GM23338 (cell line): ENCODE measurements at regions not wholly inside any gene's neighbourhood (a gene's known extent, or its start where the extent isn't known, plus 50 kb on each side); places are given as distances from the start of the nearest gene placed in this dataset.
A peak's percentile ranks its signal among the peaks of the same experiment; 100 is the strongest.

Experiments used
- ATAC-seq: fragments of 200-7000 bp; cut with Tn5 transposase; 3 replicates; pipeline ENCODE4 v1.9.1; 2020
- DNase-seq: peaks from one replicate; pipeline ENCODE4 v3.0.0-alpha.2; 2015; ENCODE audit warnings: low spot score
- H2AFZ ChIP-seq: fragments of 200-600 bp; sonication (generic); 2 replicates; pipeline ENCODE4 v1.8.0; 2016; ENCODE audit warnings: antibody characterized with exemption, mild to moderate bottlenecking, moderate library complexity
- H3F3A ChIP-seq: fragments of 200-600 bp; sonication (generic); replicated peaks from 2 replicates; pipeline ENCODE4 v1.8.0; 2017; ENCODE audit warnings: antibody characterized with exemption, mixed run types, low read depth
- H3K27ac ChIP-seq: fragments of 200-600 bp; sonication (generic); 2 replicates; pipeline ENCODE4 v1.6.1; 2016; ENCODE audit warnings: low read depth
- H3K27me3 ChIP-seq: fragments of 200-600 bp; sonication (generic); 2 replicates; pipeline ENCODE4 v1.8.0; 2016; ENCODE audit warnings: mild to moderate bottlenecking, mixed run types, moderate library complexity; ENCODE audit not compliant: insufficient read depth
- H3K36me3 ChIP-seq: fragments of 200-600 bp; sonication (generic); 2 replicates; pipeline ENCODE4 v1.8.0; 2016; ENCODE audit warnings: mild to moderate bottlenecking; ENCODE audit not compliant: insufficient read depth
- H3K4me1 ChIP-seq: fragments of 200-600 bp; sonication (generic); 2 replicates; pipeline ENCODE4 v1.8.0; 2016; ENCODE audit warnings: mild to moderate bottlenecking, moderate library complexity; ENCODE audit not compliant: insufficient read depth
- H3K4me2 ChIP-seq: fragments of 200-600 bp; sonication (generic); 2 replicates; pipeline ENCODE4 v1.7.1; 2017; ENCODE audit warnings: mixed run types
- H3K4me3 ChIP-seq: fragments of 200-600 bp; sonication (generic); 2 replicates; pipeline ENCODE4 v1.6.1; 2016; ENCODE audit warnings: mixed run types
- H3K79me2 ChIP-seq: fragments of 200-600 bp; sonication (generic); replicated peaks from 2 replicates; pipeline ENCODE4 v1.8.0; 2017; ENCODE audit warnings: mild to moderate bottlenecking; ENCODE audit not compliant: insufficient read depth
- H3K9me2 ChIP-seq: fragments of 200-600 bp; sonication (generic); 2 replicates; pipeline ENCODE4 v1.8.0; 2017; ENCODE audit not compliant: insufficient read depth
- H4K20me1 ChIP-seq: fragments of 200-600 bp; sonication (generic); replicated peaks from 2 replicates; pipeline ENCODE4 v1.8.0; 2017; ENCODE audit warnings: mild to moderate bottlenecking; ENCODE audit not compliant: insufficient read depth
- H3K27ac Mint-ChIP-seq: 2 replicates; pipeline ENCODE4 v1.8.0; 2020; ENCODE audit warnings: inconsistent platforms, mild to moderate bottlenecking, moderate library complexity, mixed read lengths
- H3K27me3 Mint-ChIP-seq: 3 replicates; pipeline ENCODE4 v1.8.0; 2022; ENCODE audit warnings: low read depth, mild to moderate bottlenecking, moderate library complexity, mixed read lengths, inconsistent platforms; ENCODE audit not compliant: insufficient read depth, poor library complexity
- H3K36me3 Mint-ChIP-seq: 3 replicates; pipeline ENCODE4 v1.8.0; 2021; ENCODE audit warnings: low read depth, mild to moderate bottlenecking, inconsistent platforms, moderate library complexity, mixed read lengths
- H3K4me1 Mint-ChIP-seq: 3 replicates; pipeline ENCODE4 v1.8.0; 2020; ENCODE audit warnings: mild to moderate bottlenecking, inconsistent platforms, mixed read lengths
- H3K4me3 Mint-ChIP-seq: 3 replicates; pipeline ENCODE4 v1.8.0; 2021; ENCODE audit warnings: moderate library complexity, mild to moderate bottlenecking, inconsistent platforms, mixed read lengths
- H3K9me3 Mint-ChIP-seq: 3 replicates; pipeline ENCODE4 v1.8.0; 2020; ENCODE audit warnings: moderate library complexity, mild to moderate bottlenecking, inconsistent platforms, mixed read lengths
- ETS1 ChIP-seq: IDR thresholded peaks from 2 replicates; pipeline ENCODE4 v1.6.1; 2016; ENCODE audit warnings: antibody characterized with exemption
- EZH2 ChIP-seq: fragments of 200-600 bp; sonication (generic); IDR thresholded peaks from one replicate; pipeline ENCODE4 v1.8.0; 2017; ENCODE audit warnings: antibody characterized with exemption, mild to moderate bottlenecking, low read depth; ENCODE audit not compliant: unreplicated experiment
- EZH2phosphoT487 ChIP-seq: fragments of 200-600 bp; sonication (generic); IDR thresholded peaks from one replicate; pipeline ENCODE4 v1.8.1; 2018; ENCODE audit warnings: antibody characterized with exemption; ENCODE audit not compliant: unreplicated experiment
- JUNB ChIP-seq: IDR thresholded peaks from one replicate; pipeline ENCODE4 v1.6.1; 2016; ENCODE audit warnings: antibody characterized with exemption; ENCODE audit not compliant: unreplicated experiment
- POLR2AphosphoS5 ChIP-seq: IDR thresholded peaks from 2 replicates; pipeline ENCODE4 v1.6.1; 2016; ENCODE audit warnings: antibody characterized with exemption, low read depth
- REST ChIP-seq: IDR thresholded peaks from one replicate; pipeline ENCODE4 v1.6.1; 2018; ENCODE audit warnings: antibody characterized with exemption; ENCODE audit not compliant: unreplicated experiment
- STAT1 ChIP-seq: IDR thresholded peaks from one replicate; pipeline ENCODE4 v1.6.1; 2016; ENCODE audit warnings: antibody characterized with exemption; ENCODE audit not compliant: unreplicated experiment
- ZNF114 ChIP-seq: fragments of 250-450 bp; sonication (Bioruptor Pico); IDR thresholded peaks from 2 replicates; pipeline ENCODE4 v1.5.0; 2020; ENCODE audit warnings: mild to moderate bottlenecking, moderate library complexity
- ZNF331 ChIP-seq: fragments of 250-450 bp; sonication (Bioruptor Pico); IDR thresholded peaks from 2 replicates; pipeline ENCODE4 v1.5.0; 2020; ENCODE audit warnings: low read depth, mild to moderate bottlenecking, moderate library complexity

- H3K4me3 ChIP-seq, result no peak overlapping the region
- Mint-ChIP-seq H3K4me1 (no peaks in the 10 kb centered on the region), H3K27ac (no peak overlapping the region), H3K4me3 (no peak overlapping the region), H3K27me3 (no peaks in the 10 kb centered on the region), H3K36me3 (no peaks in the 10 kb centered on the region), H3K9me3 (no peaks in the 10 kb centered on the region)
- no peaks in the 10 kb centered on the region for H3K9me2 ChIP-seq
- ATAC-seq (no peak), DNase-seq (no peak)
- H3K27ac ChIP-seq, result no peak overlapping the region
- no peaks in the 10 kb centered on the region for H3K79me2 ChIP-seq
- no peaks in the 10 kb centered on the region for H3F3A ChIP-seq
- H3K4me2 ChIP-seq, result no peak overlapping the region
- TF ChIP-seq ETS1 (no peak), EZH2phosphoT487 (no peak), ZNF331 (CRISPR knock-in tag) (no peak), EZH2 (no peak), REST (no peak), POLR2AphosphoS5 (no peak)
- H2AFZ ChIP-seq, result no peak overlapping the region
- no peaks in the 10 kb centered on the region for H4K20me1 ChIP-seq
- H3K36me3 ChIP-seq, result no peaks in the 10 kb centered on the region
- H3K4me1 ChIP-seq, result no peaks in the 10 kb centered on the region
- H3K27me3 ChIP-seq, result no peaks in the 10 kb centered on the region
Measured at GRCh38 chr9:30329431-30329830, 2055.0 kb upstream of the ACO1 start.

GRCh38 chr9:30348904-30349303 is 2035.5 kb upstream of the ACO1 start:
- peak overlapping the region; percentile 69; the same call in 1 of the 2 replicates for H2AFZ ChIP-seq
- no peak overlapping the region for H3K4me3 ChIP-seq
- H3K27ac ChIP-seq, result no peak overlapping the region
- no peaks in the 10 kb centered on the region for H4K20me1 ChIP-seq
- H3F3A ChIP-seq, result no peaks in the 10 kb centered on the region
- H3K4me1 Mint-ChIP-seq, result no peaks in the 10 kb centered on the region
- no peaks in the 10 kb centered on the region for H3K27me3 Mint-ChIP-seq
- H3K4me1 ChIP-seq, result no peaks in the 10 kb centered on the region
- H3K4me3 Mint-ChIP-seq, result no peak overlapping the region
- H3K27ac Mint-ChIP-seq, result no peak overlapping the region
- H3K79me2 ChIP-seq, result no peaks in the 10 kb centered on the region
- DNase-seq, result no peak
- no peaks in the 10 kb centered on the region for H3K36me3 ChIP-seq
- H3K36me3 Mint-ChIP-seq, result no peaks in the 10 kb centered on the region
- peaks cover 7% of the 10 kb centered on the region; the same call in 2 of the 3 replicates for H3K9me3 Mint-ChIP-seq
- 0 out of 2 replicates have a peak, but pooled peaks cover 6% of the 10 kb centered on the region for H3K9me2 ChIP-seq
- no peak for ATAC-seq
- no peak overlapping the region for H3K4me2 ChIP-seq
- no peaks in the 10 kb centered on the region for H3K27me3 ChIP-seq
- no peak for TF ChIP-seq ZNF331 (CRISPR knock-in tag)
- no peak for TF ChIP-seq STAT1
- no peak for TF ChIP-seq JUNB
- TF ChIP-seq REST, result no peak
- no peak for TF ChIP-seq ZNF114 (CRISPR knock-in tag)
